Stimulated activated CD4-positive, alpha-beta T cell treated with anti-CD3 and anti-CD28 coated beads, Interleukin-1b, Interleukin-23, amount 100 ng/mL, for 24 hours (primary cell): ENCODE measurements at regions not wholly inside any gene's neighbourhood (a gene's known extent, or its start where the extent isn't known, plus 50 kb on each side); places are given as distances from the start of the nearest gene placed in this dataset.
"Not testable (repeated sequence)": the region's sequence is repeated elsewhere in the genome, so short reads cannot be mapped to it uniquely, and the experiment has no call there.

Experiments
- DNase-seq, 4 experiments: peaks; one replicate each; pipeline ENCODE4 v3.0.0-alpha.2; 2020; ENCODE audit warnings: low read depth in 4 of 4, low spot score in 1 of 4

DNA sequence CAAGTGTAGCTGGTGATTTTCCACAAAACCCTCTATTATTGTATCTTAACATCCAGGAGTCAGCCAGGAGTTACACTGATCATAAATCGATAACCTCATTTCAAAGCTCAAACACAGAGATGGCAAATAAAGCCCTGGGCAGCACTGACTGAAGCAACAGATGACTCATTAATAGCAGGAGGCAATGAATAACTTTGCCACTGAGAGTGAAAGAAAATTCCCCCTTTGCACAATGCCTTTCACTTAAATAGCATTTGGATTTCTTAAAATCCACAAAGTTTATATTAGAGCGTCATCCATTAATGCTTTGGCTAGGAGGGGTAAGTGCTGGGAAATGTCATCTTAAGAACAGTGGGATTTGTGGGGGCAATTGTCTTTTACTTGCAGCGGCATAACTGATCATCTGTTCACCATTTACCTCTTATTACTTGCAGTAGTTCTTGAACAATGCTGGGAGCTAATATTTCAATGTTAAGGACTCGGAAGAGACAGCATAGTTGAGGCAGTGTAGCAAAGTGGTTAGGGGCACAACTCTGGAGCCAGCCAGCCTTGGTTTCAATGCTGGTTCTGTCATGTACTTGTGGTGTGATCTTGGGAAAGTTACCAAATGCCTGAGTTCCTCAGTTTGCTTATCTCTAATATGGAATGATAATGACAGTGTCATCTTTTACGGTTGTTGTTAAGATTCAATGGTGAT lies 630.4 kb upstream of the TBL1XR1 start:
- DNase-seq, result no peak

DNA sequence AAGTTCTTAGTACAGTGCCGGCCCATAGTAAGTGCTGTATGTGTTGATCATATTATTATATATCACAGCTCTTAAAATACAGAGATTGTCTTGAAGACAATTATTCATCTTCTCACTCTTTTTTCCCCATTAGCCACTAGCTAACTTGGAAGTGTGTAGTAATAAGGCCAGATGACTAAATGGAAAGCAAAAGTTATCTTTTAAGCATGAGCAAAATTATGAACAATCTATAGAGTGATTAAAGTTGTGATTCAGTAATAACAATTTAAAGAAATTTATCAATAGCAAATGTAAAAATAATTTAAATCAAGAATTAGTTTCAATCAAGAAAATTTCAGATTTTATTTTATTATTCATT lies 630.9 kb upstream of the TBL1XR1 start:
- DNase-seq, result no peak

DNA sequence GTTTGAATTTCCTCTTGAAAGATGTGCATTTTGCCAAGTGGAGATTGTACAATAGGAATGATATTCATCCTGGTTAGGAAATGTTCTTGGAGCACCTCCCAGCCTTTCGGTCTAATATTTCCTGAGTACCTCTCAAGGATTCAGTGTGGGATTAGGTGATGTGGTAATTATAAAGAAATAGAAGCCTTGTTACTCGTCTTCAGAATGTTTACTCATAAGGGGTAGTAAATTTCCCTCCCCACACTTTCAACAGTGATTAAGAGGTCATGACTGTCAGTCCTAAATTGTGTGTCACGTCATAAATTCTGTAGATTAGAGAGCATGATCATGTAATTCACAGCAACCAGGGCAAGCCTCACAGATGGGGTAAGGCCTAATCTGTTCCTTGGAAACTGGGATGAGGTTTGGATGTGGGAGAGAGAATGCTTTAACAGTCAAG lies 633.1 kb upstream of the TBL1XR1 start:
- no peak for DNase-seq

DNA sequence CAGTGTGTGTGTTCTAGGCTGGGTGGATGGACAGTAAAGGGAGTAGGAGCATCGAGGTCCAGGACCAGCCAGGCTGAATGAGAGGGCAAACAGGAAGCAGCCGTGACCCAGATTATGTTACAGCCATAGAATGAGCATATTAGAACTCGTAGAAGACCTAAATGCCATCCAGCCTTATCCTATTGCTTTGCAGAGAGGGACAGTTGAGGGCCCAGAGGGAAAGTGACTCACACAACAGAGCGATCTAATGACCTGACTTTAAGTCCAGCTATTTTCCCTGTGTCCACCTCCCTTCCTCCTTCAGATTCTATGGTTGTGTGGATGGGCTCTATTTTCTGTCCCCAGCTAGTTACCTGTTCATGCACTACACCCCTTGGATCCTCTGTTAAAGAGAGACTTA lies 634.1 kb upstream of the TBL1XR1 start:
- DNase-seq, result no peak

GRCh38 chr3:177832880-177833279 lies 635.6 kb upstream of the TBL1XR1 start:
- DNase-seq, result no peak

GRCh38 chr3:177833332-177833731 lies 636.0 kb upstream of the TBL1XR1 start:
- no peak for DNase-seq

DNA sequence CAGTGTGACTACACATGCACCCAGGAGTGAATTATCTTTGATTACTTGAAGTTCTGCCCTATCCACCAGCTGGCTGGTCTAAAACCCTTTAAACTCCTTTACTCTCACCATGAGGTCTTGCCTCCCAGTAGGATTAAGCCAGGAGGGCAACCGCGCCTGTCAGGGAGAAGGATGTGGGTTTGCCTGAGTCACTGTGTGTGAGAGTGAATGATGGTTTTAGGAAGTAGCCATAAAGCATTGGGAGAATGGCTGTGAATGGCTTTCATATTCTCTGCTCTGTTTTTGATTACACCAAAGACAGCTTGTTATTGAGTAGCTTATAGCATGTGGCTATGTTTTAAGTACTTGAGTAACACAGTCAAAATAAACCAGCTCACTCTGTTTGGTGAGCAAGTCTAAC lies 637.7 kb upstream of the TBL1XR1 start:
- no peak for DNase-seq

GRCh38 chr3:177835917-177836316 lies 638.6 kb upstream of the TBL1XR1 start:
- DNase-seq, result no peak

DNA sequence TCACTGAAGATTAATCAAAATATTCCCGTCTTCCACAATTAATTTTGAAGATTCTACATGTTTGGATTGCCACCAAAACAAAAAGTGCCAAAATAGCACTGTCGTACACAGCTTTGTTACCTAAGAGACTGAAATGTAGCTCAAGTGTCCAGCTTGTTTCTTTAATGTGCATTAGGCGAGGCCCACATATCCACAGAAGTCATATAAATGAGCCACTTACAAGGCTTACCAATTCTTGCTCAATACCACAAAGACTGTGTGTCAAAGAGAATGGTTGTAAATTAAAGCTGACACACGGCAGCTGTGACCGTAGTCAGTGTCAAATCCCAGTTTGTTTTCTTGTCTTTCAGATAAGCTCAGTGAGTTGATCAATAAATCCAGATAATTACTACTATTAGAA lies 639.4 kb upstream of the TBL1XR1 start:
- no peak for DNase-seq

GRCh38 chr3:177837951-177838655 lies 640.8 kb upstream of the TBL1XR1 start:
- DNase-seq, result no peak

- DNase-seq, result no peak
These were observed 641.6 kb upstream of the TBL1XR1 start for GRCh38 chr3:177838766-177839350.

DNA sequence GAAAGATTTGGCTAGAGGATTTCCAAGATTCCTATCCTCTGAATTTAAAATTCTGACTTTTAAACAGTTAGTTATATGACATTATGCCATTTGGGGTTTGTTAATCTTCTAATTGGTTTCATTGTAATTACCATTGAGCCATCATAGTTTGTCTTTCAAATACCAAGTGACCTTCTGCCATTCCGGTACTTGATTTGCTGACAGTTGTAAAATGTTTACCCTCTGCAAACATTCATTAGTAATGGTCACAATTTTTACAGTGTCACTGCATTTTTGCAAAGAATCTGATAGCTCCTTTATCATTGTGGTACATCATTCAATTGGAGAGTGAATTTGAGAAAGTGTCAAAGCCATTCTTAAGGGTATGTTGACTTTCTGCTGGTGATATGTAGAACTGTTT lies 645.0 kb upstream of the TBL1XR1 start:
- DNase-seq, result no peak

DNA sequence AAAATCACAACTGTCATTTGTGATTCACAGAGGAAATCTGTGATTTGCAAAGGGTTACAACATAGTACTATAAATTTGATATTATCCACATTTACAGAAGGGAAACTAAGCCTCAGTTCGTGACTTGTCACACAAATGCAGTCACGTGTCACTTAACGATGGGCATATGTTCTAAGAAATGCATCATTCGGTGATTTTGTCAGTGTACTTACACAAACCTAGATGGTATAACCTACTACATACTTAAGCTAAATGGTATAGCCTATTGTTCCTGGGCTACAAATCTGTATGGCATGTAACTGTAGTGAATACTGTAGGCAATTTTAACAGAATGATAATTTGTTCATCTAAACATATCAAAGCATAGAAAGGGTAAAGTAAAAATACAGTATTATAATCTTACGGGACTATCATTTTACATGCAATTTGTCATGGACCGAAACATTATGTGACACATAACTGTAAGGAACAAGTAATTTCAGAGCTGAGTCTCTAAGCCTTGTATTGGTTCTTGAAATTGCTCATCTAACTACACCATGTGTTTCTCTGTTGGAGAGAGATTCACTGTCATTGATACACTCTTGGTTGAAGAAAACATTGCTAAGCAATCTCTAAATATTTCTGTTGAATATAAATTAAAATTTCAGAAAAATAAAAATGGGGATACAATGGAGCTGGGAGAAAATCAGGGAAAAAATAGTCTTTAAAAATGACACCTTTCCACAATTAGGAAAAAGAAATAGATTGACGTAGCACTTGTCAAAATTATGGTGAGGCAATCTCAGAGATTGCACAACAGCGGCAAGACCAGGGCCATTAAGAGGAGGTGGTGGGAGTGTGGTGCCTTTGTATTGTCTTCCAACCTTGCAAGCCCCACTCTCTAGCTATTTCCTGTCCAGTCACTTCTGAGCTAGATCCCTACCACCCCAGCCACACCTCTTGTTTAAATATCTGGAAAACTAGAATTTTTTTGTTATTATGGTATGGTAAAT lies 645.8 kb upstream of the TBL1XR1 start:
- DNase-seq, result no peak

- no peak for DNase-seq
These were observed 654.9 kb upstream of the TBL1XR1 start for GRCh38 chr3:177852001-177852807.

GRCh38 chr3:177855021-177855420 lies 657.7 kb upstream of the TBL1XR1 start:
- no peak for DNase-seq

DNA sequence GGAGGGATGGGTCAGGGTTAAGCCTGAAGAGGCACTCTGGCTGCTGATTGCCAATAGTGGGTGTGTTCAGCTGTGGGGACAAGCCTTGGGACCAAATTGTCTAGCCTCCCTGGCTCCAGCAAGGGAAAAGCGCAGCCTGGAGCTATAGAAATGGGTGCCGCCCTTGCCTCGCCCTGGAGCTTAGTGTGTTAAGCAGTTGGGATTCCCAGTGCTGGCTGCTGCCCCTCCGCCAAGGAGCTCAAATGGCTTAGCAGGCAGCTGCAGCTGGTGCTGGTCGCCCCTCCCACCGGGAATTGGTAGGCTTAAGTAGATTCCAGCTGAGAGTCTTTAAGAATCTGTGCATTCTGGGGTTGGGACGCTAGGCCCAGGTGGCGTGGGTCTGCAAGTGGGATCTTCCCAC lies 662.9 kb upstream of the TBL1XR1 start:
- DNase-seq, result no peak

DNA sequence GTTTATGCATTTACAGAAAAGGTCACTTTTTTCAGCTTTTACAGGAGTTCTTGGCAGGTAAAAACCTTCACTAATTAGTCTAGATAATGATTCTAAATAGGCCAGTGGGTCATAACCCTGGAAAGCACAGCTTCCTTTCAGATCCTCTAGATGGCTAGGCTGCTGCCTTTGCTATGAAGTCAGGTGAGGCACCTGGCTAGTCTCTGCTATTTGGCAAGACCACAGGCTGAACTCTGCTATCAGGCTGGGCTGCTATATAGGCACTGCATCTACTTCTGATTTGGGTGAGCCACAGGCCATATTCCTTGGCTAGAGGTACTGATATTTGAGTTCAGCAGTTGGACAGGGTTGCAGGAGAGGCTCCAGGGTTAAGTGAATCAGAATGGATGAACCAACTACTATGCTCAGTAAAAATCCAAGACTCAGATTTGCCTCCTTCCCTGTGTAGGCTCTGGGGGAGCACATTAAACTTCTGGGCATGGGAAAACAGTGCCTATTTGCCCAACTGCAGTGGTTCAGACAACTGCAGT lies 665.7 kb upstream of the TBL1XR1 start:
- DNase-seq, result no peak

GRCh38 chr3:177871267-177871666 lies 665.0 kb upstream of the KCNMB2 start:
- DNase-seq, result not testable (repeated sequence)

- no peak for DNase-seq
These were observed 658.0 kb upstream of the KCNMB2 start for GRCh38 chr3:177878192-177878591.

DNA sequence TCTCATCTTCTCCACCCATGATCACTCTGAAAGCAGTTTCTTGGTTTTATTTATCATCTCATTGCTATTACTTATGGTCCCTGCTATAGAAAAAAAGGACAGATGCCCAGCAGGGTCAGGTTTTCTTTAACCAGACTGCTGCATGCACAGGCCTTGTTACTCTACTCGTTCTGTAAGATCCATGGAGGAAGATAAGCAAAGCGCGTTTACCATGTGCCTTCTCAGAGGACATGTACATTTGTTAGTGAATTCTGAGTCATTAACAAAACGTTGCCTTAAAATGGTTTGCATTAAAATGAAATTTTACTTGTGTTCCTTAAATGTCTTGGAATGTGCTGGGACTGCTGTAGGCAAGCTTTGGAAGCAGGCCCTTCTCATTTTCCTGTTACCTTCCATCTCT lies 657.3 kb upstream of the KCNMB2 start:
- DNase-seq, result no peak
